Fibroblast of lung (primary cell): ENCODE measurements at regions not wholly inside any gene's neighbourhood (a gene's known extent, or its start where the extent isn't known, plus 50 kb on each side); places are given as distances from the start of the nearest gene placed in this dataset.

ENCODE experiments used
- EZH2 ChIP-seq: IDR thresholded peaks from 2 replicates; pipeline ENCODE4 v1.5.1; 2012; ENCODE audit warnings: low read length, control low read depth, mild to moderate bottlenecking; ENCODE audit errors: missing control alignments
- TF ChIP-seq, protein P1 (sequence below), 2 donors: IDR thresholded peaks in 1 of 2; conservative IDR thresholded peaks in 1 of 2; 1 replicate in 1 of 2; 2 replicates in 1 of 2; pipeline ENCODE4 v1.5.1; 2011 to 2012; ENCODE audit warnings: low read length in 2 of 2, control low read depth in 1 of 2, inconsistent platforms in 1 of 2, low read depth in 1 of 2, mild to moderate bottlenecking in 1 of 2

DNA sequence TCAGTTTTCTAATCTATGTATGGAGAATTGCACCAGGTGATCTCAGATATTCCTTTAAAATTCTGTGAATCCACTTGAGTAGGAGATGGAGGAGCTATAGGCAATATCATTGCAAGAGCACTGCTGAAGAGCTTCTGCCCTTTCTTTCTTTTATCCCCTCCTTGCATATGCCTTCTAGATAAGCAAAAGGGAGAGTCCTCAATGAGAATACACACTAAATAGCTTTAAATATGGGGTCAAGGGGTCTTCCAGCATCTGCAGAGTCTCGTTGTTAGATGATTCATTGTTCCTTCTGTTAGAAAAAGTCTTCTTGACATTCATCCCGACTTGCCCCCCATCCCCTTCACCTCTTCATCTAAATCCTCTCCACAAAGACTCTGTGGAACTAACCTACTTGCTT lies 156.1 kb downstream of the PIK3R1 start:
- TF ChIP-seq, protein P1, sequence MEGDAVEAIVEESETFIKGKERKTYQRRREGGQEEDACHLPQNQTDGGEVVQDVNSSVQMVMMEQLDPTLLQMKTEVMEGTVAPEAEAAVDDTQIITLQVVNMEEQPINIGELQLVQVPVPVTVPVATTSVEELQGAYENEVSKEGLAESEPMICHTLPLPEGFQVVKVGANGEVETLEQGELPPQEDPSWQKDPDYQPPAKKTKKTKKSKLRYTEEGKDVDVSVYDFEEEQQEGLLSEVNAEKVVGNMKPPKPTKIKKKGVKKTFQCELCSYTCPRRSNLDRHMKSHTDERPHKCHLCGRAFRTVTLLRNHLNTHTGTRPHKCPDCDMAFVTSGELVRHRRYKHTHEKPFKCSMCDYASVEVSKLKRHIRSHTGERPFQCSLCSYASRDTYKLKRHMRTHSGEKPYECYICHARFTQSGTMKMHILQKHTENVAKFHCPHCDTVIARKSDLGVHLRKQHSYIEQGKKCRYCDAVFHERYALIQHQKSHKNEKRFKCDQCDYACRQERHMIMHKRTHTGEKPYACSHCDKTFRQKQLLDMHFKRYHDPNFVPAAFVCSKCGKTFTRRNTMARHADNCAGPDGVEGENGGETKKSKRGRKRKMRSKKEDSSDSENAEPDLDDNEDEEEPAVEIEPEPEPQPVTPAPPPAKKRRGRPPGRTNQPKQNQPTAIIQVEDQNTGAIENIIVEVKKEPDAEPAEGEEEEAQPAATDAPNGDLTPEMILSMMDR (conservative IDR thresholded peaks at IDR 0.05 in 1 of 2, IDR thresholded peaks at IDR 0.05 in 1 of 2; ENCODE audit: low read depth in 1 of 2, low read length in 2 of 2) = no peak
- TF ChIP-seq EZH2 = no peak
